ENCODE measurements at regions not wholly inside any gene's neighbourhood (a gene's known extent, or its start where the extent isn't known, plus 50 kb on each side); places are given as distances from the start of the nearest gene placed in this dataset.

DNA sequence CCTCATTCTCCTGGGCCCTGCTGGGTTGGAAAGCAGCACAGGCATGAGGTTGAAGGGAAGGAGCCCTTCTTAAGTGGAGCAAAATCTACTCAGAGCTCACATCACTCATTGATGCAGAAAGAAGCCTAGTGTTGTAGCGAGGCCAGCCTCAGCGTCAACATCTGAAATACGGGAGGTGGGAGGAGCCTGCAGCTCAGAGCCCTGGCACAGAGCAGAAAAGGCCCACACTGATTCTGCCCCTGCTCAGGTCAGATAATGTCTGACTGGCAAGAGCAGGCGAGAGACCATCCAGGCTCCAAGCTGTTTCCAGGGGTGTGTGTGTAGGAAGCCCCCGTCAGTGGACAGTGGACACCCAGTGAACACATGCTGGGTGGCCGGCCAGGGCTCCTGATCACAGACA lies 1541.6 kb downstream of the TSPY10 start:
- Histone ChIP-seq H3K23ac (ENCODE audit: insufficient read length, low read depth, low read length) (no peak overlapping the region), H3K23me2 (ENCODE audit: insufficient read length, low read depth, low read length, poor library complexity, severe bottlenecking) (no peaks in the 10 kb centered on the region), H2BK5ac (ENCODE audit: insufficient read length, low read length) (no peak overlapping the region), H3K79me1 (ENCODE audit: insufficient read depth, low read depth, low read length, poor library complexity, severe bottlenecking) (no peaks in the 10 kb centered on the region), H2AFZ (ENCODE audit: low read length) (no peak overlapping the region), H2AK5ac (ENCODE audit: insufficient read length, low read length) (no peak overlapping the region), H3K27me3 (ENCODE audit: insufficient read depth, low read length) (no peaks in the 10 kb centered on the region), H3K9ac (ENCODE audit: extremely low read depth, insufficient read length, low read length) (no peak overlapping the region), H4K91ac (ENCODE audit: insufficient read length, low read depth, low read length) (no peak overlapping the region), H4K20me1 (ENCODE audit: control insufficient read depth, insufficient read depth, insufficient read length) (no peaks in the 10 kb centered on the region), H2BK20ac (ENCODE audit: low read depth, low read length, poor library complexity, severe bottlenecking) (no peak overlapping the region), H3K14ac (ENCODE audit: insufficient read depth, low read length) (no peak overlapping the region), H4K8ac (replicated peaks; ENCODE audit: insufficient read length, low read depth, low read length) (no peak overlapping the region), H2BK120ac (ENCODE audit: low read depth, low read length, poor library complexity, severe bottlenecking) (no peak overlapping the region), H2BK12ac (ENCODE audit: insufficient read length, low read depth, low read length) (no peak overlapping the region), H4K5ac (ENCODE audit: insufficient read length, low read depth, low read length) (no peak overlapping the region), H3T11ph (ENCODE audit: low read length) (no peak overlapping the region), H3K18ac (ENCODE audit: insufficient read length, low read depth, low read length) (no peak overlapping the region), H3K4me1 (ENCODE audit: insufficient read depth, low read length) (no peaks in the 10 kb centered on the region), H3K4ac (ENCODE audit: low read depth, low read length) (no peak overlapping the region), H3K4me2 (ENCODE audit: insufficient read depth, insufficient read length, low read length) (no peak overlapping the region), H2BK15ac (ENCODE audit: low read depth, low read length) (no peak overlapping the region), H3K9me3 (ENCODE audit: control insufficient read depth, low read depth, low read length) (no peaks in the 10 kb centered on the region), H3K27ac (ENCODE audit: insufficient read length, low read depth, low read length) (no peak overlapping the region), H3K79me2 (ENCODE audit: insufficient read depth, low read length) (no peaks in the 10 kb centered on the region), H3K56ac (ENCODE audit: insufficient read length, low read depth, low read length) (no peak overlapping the region)
- H3K4me3 Mint-ChIP-seq = no peak overlapping the region
- no peaks in the 10 kb centered on the region for H3K4me1 Mint-ChIP-seq
- H3K27ac Mint-ChIP-seq = no peak overlapping the region
- no peaks in the 10 kb centered on the region for H3K27me3 Mint-ChIP-seq (ENCODE audit: low read depth)
- no CpG with 5 or more reads among the region's 6 CpGs for WGBS (ENCODE audit: extremely low coverage, insufficient read length, low lambda C conversion rate)
- no peaks in the 10 kb centered on the region for H3K36me3 Mint-ChIP-seq (ENCODE audit: insufficient read depth in 1 of 3, low read depth in 3 of 3)
- no peak for DNase-seq
- no peak for TF ChIP-seq CTCF (conservative IDR thresholded peaks at IDR 0.05)
- no peaks in the 10 kb centered on the region for H3K9me3 Mint-ChIP-seq

Data from H9 (cell line).